ENCODE measurements at regions not wholly inside any gene's neighbourhood (a gene's known extent, or its start where the extent isn't known, plus 50 kb on each side); places are given as distances from the start of the nearest gene placed in this dataset.

DNA sequence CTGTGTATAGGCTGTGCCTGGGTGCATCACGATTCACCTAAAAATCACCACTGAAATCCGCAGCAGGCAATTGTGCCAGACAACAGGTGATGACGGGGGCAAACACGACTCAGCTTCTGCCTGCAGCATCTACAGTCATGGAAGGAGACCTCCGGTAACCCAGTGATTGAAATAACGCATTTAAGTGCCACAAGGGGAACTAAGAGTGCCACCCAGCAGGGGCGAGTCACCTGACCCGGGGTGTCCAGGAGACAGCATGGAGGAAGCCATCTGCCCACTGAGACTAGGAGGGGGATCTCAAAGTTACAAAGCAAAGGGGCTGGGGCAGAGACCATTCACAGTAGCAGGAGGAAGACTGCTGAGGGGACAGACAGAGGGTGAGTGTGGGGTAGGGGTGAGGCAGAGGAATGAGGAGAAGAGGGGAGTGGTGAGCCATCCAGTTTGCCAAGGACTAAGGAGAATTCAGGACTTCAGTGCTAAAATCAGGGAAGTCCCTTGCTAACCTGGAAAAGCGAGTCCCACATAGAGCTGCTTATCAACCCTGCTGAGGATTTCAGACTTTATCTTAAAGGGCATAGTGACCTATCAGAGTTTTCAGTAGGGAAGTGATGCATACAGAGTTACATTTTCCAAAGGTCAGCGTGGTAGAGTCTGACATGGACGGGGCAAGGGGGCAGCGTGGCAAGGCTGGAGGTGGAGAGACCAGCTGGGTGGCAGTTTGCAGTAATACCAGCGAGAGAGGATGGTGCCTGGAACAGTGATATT is 256.7 kb upstream of the HES1 start:
- DNase-seq: no peak

DNA sequence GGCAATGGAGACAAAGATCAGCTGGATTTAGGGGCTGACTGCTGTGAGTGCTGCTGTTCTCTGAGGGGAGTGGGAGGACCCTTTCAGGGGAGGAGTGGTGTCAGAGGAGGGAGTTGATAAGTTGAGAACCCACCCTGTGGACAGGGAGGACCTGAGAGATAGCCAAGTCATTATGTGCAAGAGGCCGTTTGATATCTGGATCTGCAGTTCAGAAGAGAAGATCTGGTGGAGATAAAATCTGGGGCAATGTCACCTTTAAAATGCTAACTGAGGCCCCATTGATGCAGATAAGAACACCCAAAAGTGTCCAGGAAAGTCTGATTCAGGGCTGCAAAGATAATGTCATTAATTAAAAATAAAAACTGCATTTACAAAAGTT is 256.1 kb upstream of the HES1 start:
- no peak for DNase-seq

DNA sequence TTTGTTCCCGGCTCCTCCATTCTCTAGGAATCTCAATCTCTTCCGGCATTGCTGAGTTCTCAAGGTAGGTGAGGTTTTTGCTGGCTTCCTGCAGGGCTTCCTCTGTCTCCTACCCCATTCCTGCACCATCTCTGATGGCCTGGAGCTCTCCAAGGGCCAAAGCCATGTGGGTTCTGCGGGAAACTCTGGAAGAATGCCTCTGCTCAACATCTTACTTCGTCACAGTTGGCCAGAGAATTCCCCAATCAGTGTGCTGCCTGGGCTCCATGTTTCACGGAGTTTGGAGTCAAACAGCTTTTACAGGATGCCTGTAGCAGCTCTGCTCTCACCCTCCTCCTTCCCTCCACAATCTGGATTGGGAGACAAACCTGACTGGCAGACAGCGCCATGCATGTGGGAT is 253.9 kb upstream of the HES1 start:
- no peak for DNase-seq

DNA sequence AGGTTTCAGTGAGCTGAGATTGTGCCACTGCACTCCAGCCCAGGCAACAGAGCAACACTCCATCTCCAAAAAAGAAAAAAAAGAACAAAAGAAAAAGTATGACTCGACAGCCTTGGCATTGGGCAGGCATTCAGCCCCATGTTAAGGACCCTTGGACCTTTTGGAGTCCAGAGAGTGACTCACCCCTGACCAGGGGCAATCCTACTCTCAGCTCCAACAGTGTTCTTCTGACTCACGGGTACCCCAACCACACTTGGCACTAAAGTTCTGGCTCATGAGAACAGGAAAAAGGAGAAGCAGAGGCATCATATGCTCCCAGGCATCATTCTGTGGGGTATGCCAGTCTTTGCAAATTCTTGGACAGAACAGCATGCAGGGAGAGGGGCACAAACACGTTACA is 252.4 kb upstream of the HES1 start:
- DNase-seq: no peak

DNA sequence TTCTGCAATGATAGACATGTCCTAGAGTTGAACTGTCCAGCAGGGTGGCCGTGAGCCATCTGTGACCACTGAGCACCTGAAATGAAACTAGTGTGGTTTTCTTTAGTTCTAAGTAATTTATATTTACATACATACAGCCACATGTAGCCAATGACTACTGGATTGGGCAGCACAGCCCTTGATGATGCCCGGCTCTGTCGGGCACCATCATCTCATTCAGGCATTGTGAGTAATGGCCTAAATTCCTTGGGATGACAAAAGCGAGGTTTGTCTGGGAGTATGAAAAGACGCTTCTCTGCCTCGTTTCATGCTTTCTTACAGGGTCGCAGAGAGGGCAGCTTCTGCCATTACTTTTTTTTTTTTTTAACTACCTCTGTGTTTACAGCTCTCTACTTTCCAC is 251.9 kb upstream of the HES1 start:
- DNase-seq: no peak

DNA sequence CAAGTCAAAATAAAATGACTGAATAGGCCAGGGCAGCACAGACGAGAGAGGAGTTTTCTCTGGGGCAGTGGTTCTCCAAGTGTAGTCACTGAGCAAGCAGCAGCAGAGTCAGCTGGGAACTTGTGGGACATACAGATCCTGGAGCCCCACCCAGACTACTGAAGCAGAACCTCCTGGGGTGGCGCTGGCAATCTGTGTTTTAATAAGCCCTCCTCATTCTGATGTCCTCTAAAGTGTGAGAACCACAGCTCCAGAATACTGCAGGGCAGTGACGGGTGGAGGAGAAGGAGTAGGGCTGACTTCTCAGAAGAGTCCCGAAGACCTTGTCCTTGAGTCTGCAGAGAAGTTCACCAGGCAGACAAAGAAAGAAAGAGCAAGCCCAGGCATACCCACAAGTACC is 251.3 kb upstream of the HES1 start:
- no peak for DNase-seq

DNA sequence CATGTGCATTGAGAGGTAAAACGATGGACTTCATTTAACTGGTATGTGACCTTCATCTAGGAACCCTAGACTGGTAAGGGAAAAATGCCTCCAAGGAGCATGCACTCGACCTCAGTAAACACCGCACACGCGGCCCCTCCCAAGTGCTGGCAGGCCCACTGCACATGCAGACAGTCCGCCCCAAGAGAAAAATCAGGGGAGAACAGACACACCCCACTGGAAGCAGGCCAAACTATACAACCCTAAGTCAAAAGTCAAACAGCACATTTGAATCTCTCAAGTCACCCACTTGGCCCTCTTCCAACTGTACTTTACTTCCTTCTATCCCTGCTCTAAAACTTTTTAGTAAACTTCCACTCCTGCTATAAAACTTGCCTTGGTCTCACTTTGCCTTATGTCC is 250.1 kb upstream of the HES1 start:
- DNase-seq: no peak

DNA sequence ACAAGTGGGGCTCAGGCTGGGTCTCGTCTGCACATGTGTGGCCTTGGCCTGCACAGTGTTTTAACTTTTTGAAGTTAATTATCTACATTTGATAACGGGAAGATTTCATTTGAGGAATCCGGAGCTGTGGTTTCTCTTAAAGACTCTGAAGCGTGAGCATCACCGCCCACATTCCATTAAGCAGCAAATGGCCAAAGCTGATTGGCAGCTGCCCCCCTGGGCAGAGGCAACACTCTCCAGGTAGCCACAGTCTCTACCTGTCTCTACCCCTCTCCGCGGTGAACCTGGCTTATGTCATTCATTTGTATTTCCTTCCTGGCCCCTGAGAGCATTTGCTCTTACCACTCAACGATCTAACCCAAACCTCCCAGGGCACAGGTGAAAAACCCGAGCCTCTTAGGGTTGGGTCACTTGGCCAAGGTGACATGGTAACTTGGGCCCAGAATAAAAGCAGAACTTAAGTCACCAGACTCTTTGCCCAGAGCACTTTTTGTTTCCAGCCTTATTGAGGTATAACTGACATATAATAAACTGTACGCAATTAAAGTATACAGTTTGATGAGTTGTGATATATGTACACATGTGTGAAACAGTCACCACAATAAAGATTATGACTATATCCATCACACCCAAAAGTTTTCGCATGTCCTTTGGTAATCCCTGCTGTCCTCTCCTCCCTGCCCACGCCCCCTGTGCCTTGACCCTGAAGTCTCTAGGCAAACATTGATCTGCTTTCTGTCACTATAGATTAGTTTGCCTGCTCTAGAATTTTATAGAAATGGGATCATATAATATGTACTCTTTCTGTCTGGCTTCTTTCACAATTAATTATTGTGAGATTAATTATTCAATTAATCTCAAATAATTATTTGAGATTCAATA is 245.7 kb upstream of the HES1 start:
- DNase-seq: no peak

DNA sequence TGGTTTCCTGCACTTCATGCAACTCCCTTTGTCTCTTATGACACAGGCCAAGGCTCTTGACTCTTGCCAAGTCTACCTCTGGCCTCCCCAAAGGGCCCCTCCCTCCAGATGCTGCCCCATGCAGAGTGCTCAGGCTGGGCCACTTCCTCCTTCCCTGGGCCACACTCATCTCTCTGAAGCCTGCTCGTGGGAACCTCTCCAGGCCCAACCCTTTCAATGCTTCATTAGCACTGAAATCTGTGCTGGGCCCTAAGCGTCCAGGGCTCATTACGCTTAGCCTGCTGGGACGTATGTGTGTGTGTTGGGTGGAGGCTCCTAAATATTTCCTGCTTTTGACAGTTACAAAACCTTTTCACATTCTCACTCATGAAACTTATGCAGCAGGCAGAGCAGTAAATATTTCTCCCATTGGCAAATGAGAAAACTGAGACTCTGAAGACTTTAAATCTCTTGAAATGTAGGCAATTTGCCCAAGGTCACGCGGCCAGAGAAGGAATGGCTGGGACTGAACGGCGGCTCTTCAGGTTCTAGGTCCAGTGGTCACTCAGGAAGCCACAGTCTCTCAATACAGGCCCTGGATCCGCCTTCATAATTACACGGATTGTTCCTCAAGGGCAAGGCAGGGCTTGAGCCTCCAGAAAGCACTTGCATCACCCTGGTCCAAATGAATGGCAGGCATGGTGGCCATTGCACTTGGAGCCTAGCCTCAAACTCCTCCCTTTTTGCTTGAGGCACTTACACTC is 241.7 kb upstream of the HES1 start:
- DNase-seq: peak; percentile 33

DNA sequence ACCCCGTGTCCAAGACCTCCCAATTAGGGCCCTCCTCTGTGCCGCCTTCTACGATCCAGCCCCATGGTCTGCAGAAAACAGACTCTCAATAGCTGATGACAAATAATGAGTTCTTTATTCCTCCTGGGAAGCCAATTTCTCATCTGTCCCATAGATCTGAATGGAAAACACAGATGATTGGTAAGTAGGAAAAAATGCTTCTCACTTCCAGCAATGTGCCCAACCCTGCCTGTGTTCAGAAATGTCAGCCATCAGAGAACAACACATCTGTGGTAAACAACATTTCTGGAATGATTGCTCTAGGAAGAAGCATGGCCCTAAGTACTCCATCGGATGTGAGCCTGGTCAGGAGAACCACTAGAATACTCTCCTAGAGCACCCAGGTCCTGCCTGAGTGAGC is 240.5 kb upstream of the HES1 start:
- DNase-seq: no peak

DNA sequence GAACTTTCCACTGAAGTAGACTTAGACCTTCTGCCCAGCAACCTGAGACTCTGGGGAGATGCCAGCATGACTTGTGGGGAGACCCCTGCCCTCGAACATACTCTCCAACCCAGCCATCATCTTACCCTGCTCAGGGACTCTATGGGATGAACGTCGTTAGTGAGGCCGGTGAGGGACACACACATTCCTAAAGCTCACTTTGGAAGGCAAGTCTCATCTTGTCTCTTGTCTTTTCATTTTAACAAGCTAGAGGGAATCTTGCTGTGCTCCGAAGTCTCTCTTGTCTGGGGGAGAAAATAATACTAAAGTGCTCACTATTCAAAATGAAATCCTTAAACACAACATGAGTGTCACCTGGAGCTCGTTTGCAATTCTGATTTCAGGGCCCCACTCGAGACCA is 239.5 kb upstream of the HES1 start:
- no peak for DNase-seq

DNA sequence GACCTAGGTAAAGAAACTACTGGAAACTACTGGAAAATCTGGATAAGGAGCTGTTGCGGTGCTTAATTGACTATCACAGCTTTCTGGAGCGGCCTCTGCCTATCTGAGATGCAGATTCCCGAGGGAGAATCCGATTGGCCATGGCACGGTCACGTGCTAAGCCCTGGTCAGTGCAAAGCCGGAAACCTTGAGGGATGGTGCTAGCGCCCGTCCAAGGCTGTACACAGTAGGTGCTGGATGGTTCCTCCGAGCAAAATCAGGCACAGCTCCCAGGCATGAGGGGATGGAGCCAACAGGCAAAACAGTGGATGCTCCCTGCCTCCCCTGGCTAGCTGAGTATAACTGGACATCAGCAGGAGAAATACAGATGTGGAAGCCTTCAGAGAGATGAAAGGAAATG is 238.7 kb upstream of the HES1 start:
- DNase-seq: no peak

DNA sequence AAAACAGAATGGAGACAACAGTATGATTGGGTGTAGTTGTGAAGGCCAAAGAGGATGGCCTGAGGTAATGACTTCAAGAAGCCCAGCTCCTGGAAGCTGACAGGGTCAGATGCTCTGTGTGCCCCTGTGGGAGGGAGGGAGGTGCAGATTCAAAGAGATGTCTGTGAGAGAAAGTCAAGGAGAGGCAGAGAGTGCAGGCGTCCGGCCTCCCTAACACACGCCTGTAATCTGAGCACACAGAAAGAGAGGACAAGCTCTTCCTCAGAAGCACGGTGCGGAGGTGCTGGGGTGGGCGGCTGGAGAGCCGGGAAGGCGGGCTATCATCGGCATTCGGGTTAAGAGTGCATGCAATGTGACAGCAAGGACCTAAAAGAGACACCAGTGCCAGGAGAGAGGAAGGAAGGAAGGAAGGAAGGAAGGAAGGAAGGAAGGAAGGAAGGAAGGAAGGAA is 238.2 kb upstream of the HES1 start:
- DNase-seq: no peak

DNA sequence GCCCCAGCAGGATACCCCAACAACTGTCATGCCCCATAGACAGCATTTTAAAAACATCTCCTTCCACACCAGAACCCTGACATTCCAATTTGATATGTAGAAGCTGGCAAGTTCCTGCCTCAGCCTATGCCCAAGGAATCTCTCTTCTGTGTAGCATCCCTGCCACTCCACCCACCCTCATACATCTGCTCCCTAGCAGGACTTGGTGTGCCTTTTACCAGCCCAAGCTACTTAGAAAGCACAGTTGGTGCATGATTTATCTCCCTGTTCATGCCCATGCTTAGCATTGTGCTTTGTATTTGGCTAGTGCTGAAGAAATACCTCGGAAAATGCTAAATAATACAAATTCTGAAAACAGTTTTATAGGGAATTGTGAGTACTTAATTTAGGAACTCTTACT is 236.9 kb upstream of the HES1 start:
- DNase-seq: no peak

DNA sequence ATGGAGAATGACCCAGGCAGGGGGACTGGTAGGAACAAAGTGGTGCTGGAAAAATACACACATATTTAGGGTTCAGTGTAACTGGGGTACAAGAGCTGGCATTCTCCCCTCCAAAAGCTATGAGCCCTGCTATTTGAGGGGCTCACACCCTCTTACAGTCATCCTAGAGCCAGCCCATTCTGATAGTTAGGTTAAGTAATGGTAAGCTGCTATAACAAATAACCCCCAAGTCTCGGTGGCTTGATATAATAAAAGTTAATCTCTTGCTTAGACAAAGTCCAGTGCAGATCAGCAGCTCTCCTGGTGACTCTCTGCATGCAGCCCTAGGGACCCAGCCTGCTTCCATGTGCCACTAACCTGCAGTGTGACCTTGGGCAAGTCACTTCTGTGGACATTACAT is 234.9 kb upstream of the HES1 start:
- no peak for DNase-seq

DNA sequence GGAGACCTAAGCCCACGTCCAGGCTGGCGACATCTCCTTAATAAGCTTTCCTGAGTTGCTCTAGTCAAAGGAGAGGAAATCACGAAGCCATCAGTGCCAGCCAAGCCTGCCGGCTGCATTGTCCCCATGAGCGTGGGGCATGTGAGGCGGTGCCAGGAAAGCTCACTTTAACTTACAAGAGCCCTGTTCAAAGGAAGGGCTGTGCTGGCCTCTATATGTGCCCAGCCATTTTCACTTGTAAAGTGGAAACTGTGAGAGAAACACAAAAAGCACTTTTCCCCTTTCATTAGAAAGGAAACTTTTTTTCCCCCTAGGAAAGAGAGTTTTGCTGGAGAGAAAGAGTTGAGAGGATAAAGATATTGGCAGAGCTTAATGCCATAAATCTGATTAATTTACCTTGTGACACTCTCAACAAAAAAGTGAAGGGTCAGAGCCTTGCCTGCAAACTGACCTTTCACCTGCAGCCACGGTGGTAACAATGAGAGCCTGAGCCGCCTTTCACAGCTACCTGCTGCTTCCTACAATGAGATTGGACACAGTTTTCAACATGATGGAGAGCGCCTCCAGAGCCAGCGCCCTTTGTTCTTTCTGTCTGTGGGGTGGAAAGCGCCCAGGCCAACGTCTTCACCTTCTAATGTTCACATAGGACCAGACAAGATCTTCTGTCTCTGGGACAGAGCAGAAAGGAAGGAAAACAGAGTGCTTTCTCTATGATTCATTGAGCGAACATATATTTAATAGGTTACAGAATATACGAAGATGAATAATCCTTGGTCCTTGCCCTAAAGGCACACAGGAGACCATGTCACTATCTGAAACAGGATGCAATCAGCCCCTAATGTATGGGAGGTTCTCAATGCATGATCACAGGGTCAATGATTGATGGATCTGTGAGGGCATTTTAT is 233.1 kb upstream of the HES1 start:
- DNase-seq: no peak

DNA sequence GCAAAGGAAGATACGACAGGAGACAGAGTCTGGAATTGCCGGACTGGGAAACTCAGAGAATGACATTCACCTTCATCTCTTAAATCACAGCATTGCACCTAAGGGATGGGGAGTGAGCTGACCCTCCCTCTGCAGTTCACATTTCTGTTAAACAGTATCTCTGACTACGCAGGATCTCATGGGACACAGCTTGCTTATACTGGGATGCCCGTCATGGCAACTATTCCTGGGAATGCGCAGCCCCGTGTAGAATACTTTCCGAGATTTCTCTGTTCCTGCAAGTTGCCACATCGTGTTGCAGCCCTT is 232.5 kb upstream of the HES1 start:
- DNase-seq: no peak

DNA sequence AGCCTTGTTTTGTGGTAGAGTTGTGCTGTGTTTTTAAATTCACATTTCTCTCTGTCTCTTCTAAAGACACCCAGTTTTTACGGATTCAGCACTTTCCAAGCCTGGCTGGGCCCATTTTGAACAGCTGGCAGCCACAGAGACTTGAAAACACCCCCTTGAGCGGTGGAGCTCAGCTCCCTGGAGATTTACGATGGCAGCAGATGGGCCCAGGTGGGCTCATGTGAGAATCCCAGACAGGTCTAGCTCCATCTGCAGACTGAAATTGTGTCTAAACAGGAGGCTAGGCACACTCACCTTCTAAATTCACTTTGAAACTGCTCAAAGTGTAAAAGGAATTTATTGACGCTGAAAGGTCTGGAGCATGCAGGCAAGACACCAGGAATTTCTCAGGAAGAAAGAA is 232.0 kb upstream of the HES1 start:
- DNase-seq: no peak

DNA sequence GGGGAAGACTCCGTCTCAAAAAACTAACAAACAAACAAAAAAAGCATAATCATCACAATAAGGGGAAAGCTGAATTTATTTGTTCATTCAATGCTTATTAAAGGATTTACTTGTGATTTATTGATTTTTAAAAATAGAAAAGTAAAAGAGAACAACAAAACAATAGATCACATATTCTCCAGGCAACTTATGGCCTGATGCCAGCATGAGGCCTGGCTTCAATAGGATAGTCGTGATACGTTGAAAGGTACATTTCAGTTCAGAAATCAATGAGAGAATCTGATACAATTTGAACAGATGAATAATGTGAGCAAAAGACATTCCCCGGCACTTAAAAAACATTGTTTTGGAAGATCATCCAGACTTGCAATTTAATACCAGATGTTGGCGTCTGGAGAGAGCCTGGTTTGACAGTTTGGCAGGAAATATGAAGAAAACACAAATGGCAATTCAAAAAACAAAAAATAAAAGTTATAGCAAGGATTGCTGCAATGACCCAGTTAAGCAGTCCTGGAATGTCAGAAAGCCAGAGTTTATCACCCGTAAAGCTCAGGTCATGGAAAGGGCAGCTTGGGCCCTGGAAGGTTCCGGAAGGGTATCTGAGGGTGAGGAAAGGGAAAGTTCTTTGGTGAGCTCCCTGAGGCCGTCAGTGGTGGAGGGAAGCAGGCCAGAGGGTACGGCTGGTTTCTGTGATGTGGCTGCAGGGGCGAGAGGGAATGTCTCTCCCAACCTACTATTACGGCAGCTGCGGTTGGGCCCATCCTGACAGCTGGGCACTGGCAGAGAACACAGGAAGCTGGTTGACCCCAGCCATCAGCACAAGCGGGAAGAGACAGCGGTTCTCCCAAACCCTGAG is 230.2 kb upstream of the HES1 start:
- no peak for DNase-seq

DNA sequence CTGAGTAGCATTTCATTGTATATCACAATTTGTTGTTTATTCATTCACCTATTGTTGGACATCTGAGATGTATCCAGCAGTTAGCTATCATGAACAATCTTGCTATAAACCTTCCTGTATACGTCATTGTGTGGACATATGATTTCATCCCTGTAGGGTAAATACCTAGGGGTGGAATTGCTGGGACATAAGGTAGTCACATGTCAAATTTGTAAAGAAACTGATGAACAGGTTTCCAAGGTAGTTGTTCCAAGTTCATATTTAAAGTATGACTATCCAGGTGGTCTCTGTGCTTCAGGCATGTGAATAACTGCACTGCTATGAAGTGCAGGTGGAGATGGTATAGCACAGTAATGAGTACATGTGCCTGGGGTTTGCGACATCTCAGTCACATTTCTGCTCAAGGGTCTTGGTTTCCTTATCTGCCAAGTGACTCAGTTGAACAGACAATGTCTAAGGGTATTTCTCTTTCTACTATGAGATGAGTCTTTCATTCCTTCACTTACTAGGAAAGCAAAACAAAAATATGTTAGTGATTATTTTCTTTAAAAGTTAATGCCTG is 229.0 kb upstream of the HES1 start:
- no peak for DNase-seq

DNA sequence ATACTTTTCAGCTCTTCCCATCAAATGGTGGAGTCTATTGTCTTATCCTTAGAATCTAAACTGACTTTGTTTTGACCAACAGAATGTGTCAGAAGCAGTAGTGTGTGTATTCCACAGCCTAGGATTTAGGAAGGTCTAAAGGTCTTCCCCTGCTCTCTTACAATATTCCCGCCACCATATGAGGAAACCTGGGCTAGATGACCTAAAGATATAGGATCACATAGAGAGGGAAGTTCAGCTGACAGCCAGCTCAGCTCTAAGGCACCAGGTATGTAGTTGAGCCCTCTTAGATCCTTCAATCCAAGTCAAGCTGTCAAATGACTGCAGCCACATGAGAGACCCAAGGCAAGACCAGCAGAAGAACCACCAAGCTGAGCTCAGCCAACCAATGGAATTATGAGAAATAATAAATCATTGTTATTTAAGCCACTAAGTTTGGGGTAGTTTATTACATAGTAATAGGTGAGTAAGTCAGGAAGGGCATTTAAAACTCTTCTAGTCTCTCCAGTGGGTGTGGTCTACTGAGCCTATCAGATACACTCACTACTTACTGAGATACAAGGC is 227.7 kb upstream of the HES1 start:
- no peak for DNase-seq

All from CD4-positive, alpha-beta T cell treated with Interferon gamma for 1 hour (primary cell).